IMR-90 (cell line): ENCODE measurements at regions not wholly inside any gene's neighbourhood (a gene's known extent, or its start where the extent isn't known, plus 50 kb on each side); places are given as distances from the start of the nearest gene placed in this dataset.

Experiments
- ATAC-seq: fragments of 200-7000 bp; cut with Tn5 transposase; 2 replicates; pipeline ENCODE4 v1.9.1; 2020; ENCODE audit warnings: low read depth, mild to moderate bottlenecking, moderate library complexity
- BruUV-seq: library from RNA; stranded (reverse); fragments of 400-500 nt; replicated peaks from 2 replicates; lab custom pipeline; 2021; lab: Mats Ljungman, UMichigan
- CTCF ChIA-PET: fragments of 300-600 bp; formaldehyde crosslinking; extraction: SDS; loops from one replicate; lab custom pipeline; 2021; ENCODE audit warnings: antibody characterized with exemption; lab: Yijun Ruan, JAX
- POLR2A ChIA-PET: fragments of 300-600 bp; sonication (Branson Sonifier 250); formaldehyde crosslinking; loops from one replicate; lab custom pipeline; 2022; ENCODE audit warnings: antibody characterized with exemption; ENCODE audit not compliant: unreplicated experiment; lab: Charles Lee
- DNase-seq: peaks from one replicate; pipeline ENCODE4 v3.0.0; 2013
- H2AFZ ChIP-seq: replicated peaks from 2 replicates; pipeline ENCODE3; 2013; ENCODE audit warnings: low read length, mild to moderate bottlenecking; ENCODE audit not compliant: poor library complexity
- H2AK5ac ChIP-seq: 2 replicates; pipeline ENCODE4 v1.6.1; 2013; ENCODE audit warnings: low read depth, low read length, inconsistent platforms
- H2AK9ac ChIP-seq: replicated peaks from 2 replicates; pipeline ENCODE3; 2013; ENCODE audit warnings: mild to moderate bottlenecking, low read depth, low read length, moderate library complexity; ENCODE audit not compliant: poor library complexity
- H2BK120ac ChIP-seq: 2 replicates; pipeline ENCODE4 v1.6.1; 2013; ENCODE audit warnings: low read depth, low read length, inconsistent platforms
- H2BK15ac ChIP-seq: 3 replicates; pipeline ENCODE4 v1.6.1; 2013; ENCODE audit warnings: low read depth, low read length, inconsistent platforms
- H2BK20ac ChIP-seq: 2 replicates; pipeline ENCODE4 v1.6.1; 2013; ENCODE audit warnings: low read depth, mild to moderate bottlenecking, inconsistent platforms, low read length, moderate library complexity
- H2BK5ac ChIP-seq: 2 replicates; pipeline ENCODE4 v1.6.1; 2013; ENCODE audit warnings: mild to moderate bottlenecking, low read depth, low read length, inconsistent platforms; ENCODE audit not compliant: poor library complexity, severe bottlenecking
- H3K14ac ChIP-seq: replicated peaks from 2 replicates; pipeline ENCODE4 v1.6.1; 2013; ENCODE audit warnings: low read depth, low read length, inconsistent platforms
- H3K18ac ChIP-seq: 2 replicates; pipeline ENCODE4 v1.6.1; 2013; ENCODE audit warnings: low read depth, low read length, control low read depth
- H3K23ac ChIP-seq: 2 replicates; pipeline ENCODE4 v1.6.1; 2013; ENCODE audit warnings: low read depth, low read length, inconsistent platforms
- H3K27ac ChIP-seq: 2 replicates; pipeline ENCODE4 v1.5.1; 2013; ENCODE audit warnings: mild to moderate bottlenecking, control low read depth, low read length; ENCODE audit not compliant: insufficient read depth
- H3K27me3 ChIP-seq: 2 replicates; pipeline ENCODE4 v1.6.1; 2013; ENCODE audit warnings: low read length; ENCODE audit not compliant: control insufficient read depth, insufficient read depth
- H3K36me3 ChIP-seq: 2 replicates; pipeline ENCODE4 v1.6.1; 2013; ENCODE audit warnings: low read length, mixed read lengths; ENCODE audit not compliant: control insufficient read depth, insufficient read depth
- H3K4ac ChIP-seq: 2 replicates; pipeline ENCODE4 v1.6.1; 2013; ENCODE audit warnings: low read depth, low read length, inconsistent platforms
- H3K4me1 ChIP-seq: 2 replicates; pipeline ENCODE4 v1.6.1; 2013; ENCODE audit warnings: low read length, mixed read lengths; ENCODE audit not compliant: control insufficient read depth, insufficient read depth
- H3K4me2 ChIP-seq: 2 replicates; pipeline ENCODE4 v1.6.1; 2013; ENCODE audit warnings: low read depth, mild to moderate bottlenecking, control low read depth, low read length, moderate library complexity
- H3K4me3 ChIP-seq: 2 replicates; pipeline ENCODE4 v1.5.1; 2013; ENCODE audit warnings: low read depth, mild to moderate bottlenecking, control low read depth, low read length, moderate library complexity; ENCODE audit not compliant: insufficient read depth
- H3K56ac ChIP-seq: 2 replicates; pipeline ENCODE4 v1.6.1; 2013; ENCODE audit warnings: low read length, inconsistent platforms; ENCODE audit not compliant: insufficient read depth; ENCODE audit errors: extremely low read depth
- H3K79me1 ChIP-seq, 2 experiments: 2 replicates each; pipeline ENCODE4 v1.6.1; 2013; ENCODE audit warnings: low read length in 2 of 2, inconsistent platforms in 1 of 2, low read depth in 1 of 2
- H3K9ac ChIP-seq: 2 replicates; pipeline ENCODE4 v1.6.1; 2013; ENCODE audit warnings: low read depth, low read length, control low read depth
- H3K9me1 ChIP-seq: 2 replicates; pipeline ENCODE4 v1.6.1; 2013; ENCODE audit warnings: low read length, inconsistent platforms; ENCODE audit not compliant: insufficient read depth
- H3K9me3 ChIP-seq: 2 replicates; pipeline ENCODE4 v1.6.1; 2013; ENCODE audit warnings: low read length; ENCODE audit not compliant: control insufficient read depth, insufficient read depth
- H4K20me1 ChIP-seq: 2 replicates; pipeline ENCODE4 v1.6.1; 2013; ENCODE audit warnings: low read length, inconsistent platforms; ENCODE audit not compliant: insufficient read depth
- H4K5ac ChIP-seq: 2 replicates; pipeline ENCODE4 v1.6.1; 2013; ENCODE audit warnings: mild to moderate bottlenecking, low read depth, low read length, control low read depth
- H4K8ac ChIP-seq, 2 experiments: 2 replicates each; pipeline ENCODE4 v1.6.1; 2013; ENCODE audit warnings: low read depth in 2 of 2, low read length in 2 of 2, control low read depth in 1 of 2, inconsistent platforms in 1 of 2
- H4K91ac ChIP-seq: 2 replicates; pipeline ENCODE4 v1.6.1; 2013; ENCODE audit warnings: low read depth, low read length, inconsistent platforms; ENCODE audit not compliant: insufficient read depth
- BHLHE40 ChIP-seq: fragments of 150-350 bp; IDR thresholded peaks from 2 replicates; pipeline ENCODE4 v1.6.1; 2016; ENCODE audit warnings: mild to moderate bottlenecking, low read depth, low read length
- CHD1 ChIP-seq: IDR thresholded peaks from 2 replicates; pipeline ENCODE4 v1.6.1; 2012; ENCODE audit warnings: low read depth, low read length, improper control_type of control experiment
- CTCF ChIP-seq: conservative IDR thresholded peaks from 2 replicates; pipeline ENCODE4 v1.5.1; 2012; ENCODE audit warnings: mild to moderate bottlenecking, low read depth, low read length, improper control_type of control experiment
- ELK1 ChIP-seq: fragments of 150-350 bp; IDR thresholded peaks from 2 replicates; pipeline ENCODE4 v1.6.1; 2016; ENCODE audit warnings: low read depth, mild to moderate bottlenecking, low read length, moderate library complexity, borderline replicate concordance
- FOS ChIP-seq: fragments of 150-350 bp; IDR thresholded peaks from 2 replicates; pipeline ENCODE4 v1.6.1; 2016; ENCODE audit warnings: low read depth, low read length
- MAFK ChIP-seq: IDR thresholded peaks from 2 replicates; pipeline ENCODE4 v1.6.1; 2012; ENCODE audit warnings: low read depth, low read length, improper control_type of control experiment
- MAZ ChIP-seq: IDR thresholded peaks from 2 replicates; pipeline ENCODE4 v1.6.1; 2012; ENCODE audit warnings: low read depth, mild to moderate bottlenecking, low read length, improper control_type of control experiment, moderate library complexity, borderline replicate concordance
- POLR2A ChIP-seq: IDR thresholded peaks from 2 replicates; pipeline ENCODE4 v1.6.1; 2012; ENCODE audit warnings: mild to moderate bottlenecking, low read depth, low read length
- WGBS, 2 experiments: methylation state at CpG; one replicate each; pipeline versions ENCODE4 v1.1.5 to v1.1.7; 2013; ENCODE audit warnings: missing lambda C conversion rate in 2 of 2; ENCODE audit not compliant: insufficient read length in 1 of 2; ENCODE audit errors: extremely low coverage in 2 of 2; 5-methylcytosine and 5-hydroxymethylcytosine counted together
- dilution Hi-C: fragments of 300-500 bp; cut with HindIII; formaldehyde crosslinking; loops from one replicate; pipeline ENCODE4 v1.14.3; 2018; ENCODE audit warnings: low sequenced_read_pairs; ENCODE audit not compliant: unreplicated experiment
- in situ Hi-C: fragments of 300-500 bp; cut with MboI; formaldehyde crosslinking; loops from 3 replicates; pipeline ENCODE4 v1.14.3; 2019; ENCODE audit warnings: low sequenced_read_pairs, inconsistent platforms, mixed read lengths
- intact Hi-C: fragments of 100-400 bp; cut with micrococcal nuclease; formaldehyde crosslinking; loops from 2 replicates; pipeline ENCODE4 v1.10.0; 2022

- WGBS, 2 experiments = no CpG with 5 or more reads among the region's 2 CpGs
These were observed 68.3 kb upstream of the ABCD3 start for GRCh38 chr1:94349853-94350252.

More at GRCh38 chr1:94349853-94350252, 68.3 kb upstream of the ABCD3 start:
- no peak overlapping the region for H3K18ac ChIP-seq
- CTCF ChIA-PET = no interaction called here
- no peak overlapping the region for H2BK20ac ChIP-seq
- H3K9ac ChIP-seq = no peak overlapping the region
- in situ Hi-C loops = loop anchor here (25.0 kb wide), 1 partner anchor 463 kb away; the partner anchor contains the start of gene DNTTIP2
- H3K14ac ChIP-seq = no peak overlapping the region
- no peak for DNase-seq
- H3K9me3 ChIP-seq = peaks cover 2% of the 10 kb centered on the region; the same call in 1 of the 2 replicates
- BruUV-seq = no TSS peak
- no peak overlapping the region for H4K8ac ChIP-seq
- no peak overlapping the region for H3K4me3 ChIP-seq
- POLR2A ChIA-PET = interaction anchor here (0.6 kb wide), 1 partner anchor 1006 kb away, joined by 4 read pairs; no protein-coding TSS in a partner anchor
- H3K79me1 ChIP-seq = no peaks in the 10 kb centered on the region
- H2AK9ac ChIP-seq = no peak overlapping the region
- H3K23ac ChIP-seq = no peak overlapping the region
- H2AK5ac ChIP-seq = no peak overlapping the region
- H4K91ac ChIP-seq = no peak overlapping the region
- H4K5ac ChIP-seq = no peak overlapping the region
- no peak overlapping the region for H3K4ac ChIP-seq
- intact Hi-C loops = no loop called here
- H3K9me1 ChIP-seq = no peaks in the 10 kb centered on the region
- H2BK5ac ChIP-seq = no peak overlapping the region
- H3K27me3 ChIP-seq = peaks cover 33% of the 10 kb centered on the region
- dilution Hi-C loops = no loop called here
- H4K20me1 ChIP-seq = no peaks in the 10 kb centered on the region
- no peak overlapping the region for H3K27ac ChIP-seq
- no peaks in the 10 kb centered on the region for H3K4me1 ChIP-seq
- H3K36me3 ChIP-seq = no peaks in the 10 kb centered on the region
- no peak overlapping the region for H2AFZ ChIP-seq
- TF ChIP-seq POLR2A (no peak), CHD1 (no peak), MAZ (no peak), ELK1 (no peak), CTCF (no peak), BHLHE40 (no peak), FOS (no peak), MAFK (no peak)
- H2BK120ac ChIP-seq = no peak overlapping the region
- H2BK15ac ChIP-seq = no peak overlapping the region
- no peak for ATAC-seq
- no peak overlapping the region for H3K56ac ChIP-seq
- H3K4me2 ChIP-seq = no peak overlapping the region
